Cardiac muscle cell (in vitro differentiated cells and primary cell): ENCODE measurements at regions not wholly inside any gene's neighbourhood (a gene's known extent, or its start where the extent isn't known, plus 50 kb on each side); places are given as distances from the start of the nearest gene placed in this dataset.

ENCODE experiments used
- DNase-seq, 2 donors: peaks; one replicate each; pipeline versions ENCODE4 v3.0.0 to v3.0.0-alpha.2; 2010 to 2017; ENCODE audit warnings: low read depth in 1 of 2, low spot score in 1 of 2
- H3K27ac ChIP-seq: fragments of 200-600 bp; sonication (generic); 2 replicates; pipeline ENCODE4 v1.5.1; 2016
- H3K27me3 ChIP-seq: fragments of 200-600 bp; sonication (generic); 2 replicates; pipeline ENCODE4 v1.6.0; 2016; ENCODE audit warnings: control low read depth
- H3K36me3 ChIP-seq: fragments of 200-600 bp; sonication (generic); 2 replicates; pipeline ENCODE4 v1.5.1; 2016; ENCODE audit warnings: control low read depth
- H3K4me1 ChIP-seq: fragments of 200-600 bp; sonication (generic); 2 replicates; pipeline ENCODE4 v1.8.1; 2017; ENCODE audit warnings: low read depth, mild to moderate bottlenecking, mixed run types
- H3K4me3 ChIP-seq: fragments of 200-600 bp; sonication (generic); 2 replicates; pipeline ENCODE4 v1.5.1; 2016; ENCODE audit warnings: mild to moderate bottlenecking
- H3K9me3 ChIP-seq: fragments of 200-600 bp; sonication (generic); 2 replicates; pipeline ENCODE4 v1.5.1; 2017; ENCODE audit warnings: low read depth, mild to moderate bottlenecking, control low read depth
- CTCF ChIP-seq: IDR thresholded peaks from 2 replicates; pipeline ENCODE4 v1.5.1; 2012; ENCODE audit warnings: low read depth, mild to moderate bottlenecking, low read length

- H3K27me3 ChIP-seq: no peaks in the 10 kb centered on the region
- H3K9me3 ChIP-seq: no peaks in the 10 kb centered on the region
- no peak overlapping the region for H3K4me3 ChIP-seq
- peak; percentile 54 to 65 for DNase-seq
- H3K27ac ChIP-seq: no peak overlapping the region
- H3K36me3 ChIP-seq: no peaks in the 10 kb centered on the region
- H3K4me1 ChIP-seq: no peaks in the 10 kb centered on the region
- peak; percentile 15 for TF ChIP-seq CTCF
Measured at GRCh38 chr3:165254812-165255211, 58.6 kb upstream of the SLITRK3 start.
